WTC11 (cell line): ENCODE measurements at regions not wholly inside any gene's neighbourhood (a gene's known extent, or its start where the extent isn't known, plus 50 kb on each side); places are given as distances from the start of the nearest gene placed in this dataset.

Experiments
- CREM ChIP-seq: sonication (generic); formaldehyde crosslinking; IDR thresholded peaks from 2 replicates; pipeline ENCODE4 v1.8.1; 2022; ENCODE audit warnings: mild to moderate bottlenecking, missing genetic modification reagents, moderate library complexity
- ESRRA ChIP-seq: sonication (generic); formaldehyde crosslinking; IDR thresholded peaks from 2 replicates; pipeline ENCODE4 v1.8.1; 2022; ENCODE audit warnings: mild to moderate bottlenecking, missing genetic modification reagents, borderline replicate concordance
- IRF2 ChIP-seq: sonication (generic); formaldehyde crosslinking; IDR thresholded peaks from 2 replicates; pipeline ENCODE4 v1.8.0; 2022; ENCODE audit warnings: low read depth, missing genetic modification reagents, borderline replicate concordance
- NR2C2 ChIP-seq: sonication (generic); formaldehyde crosslinking; IDR thresholded peaks from 2 replicates; pipeline ENCODE4 v1.8.0; 2022; ENCODE audit warnings: mild to moderate bottlenecking, missing genetic modification reagents
- TF ChIP-seq, protein P1 (sequence below): fragments of 200-600 bp; IDR thresholded peaks from 2 replicates; pipeline ENCODE4 v1.8.0; 2022; ENCODE audit warnings: antibody characterized with exemption
- TF ChIP-seq, protein P2 (sequence below): sonication (generic); formaldehyde crosslinking; IDR thresholded peaks from 2 replicates; pipeline ENCODE4 v1.8.1; 2023; ENCODE audit warnings: mild to moderate bottlenecking, moderate library complexity, missing genetic modification reagents

DNA sequence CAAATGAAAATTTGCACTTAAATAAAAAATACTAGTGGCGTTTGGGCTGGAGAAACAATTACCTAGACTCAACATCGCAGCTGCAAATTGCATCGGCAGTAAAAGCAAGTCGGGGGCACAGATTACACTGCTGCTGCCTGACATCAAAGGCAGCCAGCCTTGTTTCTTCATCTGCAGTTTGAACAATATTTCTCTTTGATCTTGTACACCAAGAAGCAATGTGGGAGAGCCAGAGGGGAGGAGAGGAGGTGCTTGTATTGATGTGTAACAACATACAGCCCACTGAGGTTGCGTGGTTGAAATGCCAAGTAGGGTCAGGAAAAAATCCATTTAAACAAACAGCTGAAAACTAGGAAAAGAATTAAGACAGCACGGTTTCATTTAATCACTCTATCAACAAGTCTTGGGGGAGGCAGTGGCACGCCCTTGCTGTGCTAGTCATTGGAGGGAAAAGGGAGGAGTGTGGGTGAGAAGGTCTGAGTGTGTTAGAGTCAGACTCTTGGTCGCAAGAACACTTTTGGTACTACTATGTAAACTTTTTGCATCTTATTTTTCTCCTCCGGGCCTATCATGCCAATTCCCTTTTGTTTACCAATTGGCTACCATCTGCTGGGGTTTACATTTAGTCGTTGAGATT is 456.5 kb downstream of the OMA1 start:
- TF ChIP-seq CREM (CRISPR knock-in tag) (no peak), ESRRA (CRISPR knock-in tag) (no peak), IRF2 (CRISPR knock-in tag) (no peak), NR2C2 (CRISPR knock-in tag) (no peak)
- TF ChIP-seq, protein P1, sequence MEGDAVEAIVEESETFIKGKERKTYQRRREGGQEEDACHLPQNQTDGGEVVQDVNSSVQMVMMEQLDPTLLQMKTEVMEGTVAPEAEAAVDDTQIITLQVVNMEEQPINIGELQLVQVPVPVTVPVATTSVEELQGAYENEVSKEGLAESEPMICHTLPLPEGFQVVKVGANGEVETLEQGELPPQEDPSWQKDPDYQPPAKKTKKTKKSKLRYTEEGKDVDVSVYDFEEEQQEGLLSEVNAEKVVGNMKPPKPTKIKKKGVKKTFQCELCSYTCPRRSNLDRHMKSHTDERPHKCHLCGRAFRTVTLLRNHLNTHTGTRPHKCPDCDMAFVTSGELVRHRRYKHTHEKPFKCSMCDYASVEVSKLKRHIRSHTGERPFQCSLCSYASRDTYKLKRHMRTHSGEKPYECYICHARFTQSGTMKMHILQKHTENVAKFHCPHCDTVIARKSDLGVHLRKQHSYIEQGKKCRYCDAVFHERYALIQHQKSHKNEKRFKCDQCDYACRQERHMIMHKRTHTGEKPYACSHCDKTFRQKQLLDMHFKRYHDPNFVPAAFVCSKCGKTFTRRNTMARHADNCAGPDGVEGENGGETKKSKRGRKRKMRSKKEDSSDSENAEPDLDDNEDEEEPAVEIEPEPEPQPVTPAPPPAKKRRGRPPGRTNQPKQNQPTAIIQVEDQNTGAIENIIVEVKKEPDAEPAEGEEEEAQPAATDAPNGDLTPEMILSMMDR: no peak
- TF ChIP-seq, protein P2, sequence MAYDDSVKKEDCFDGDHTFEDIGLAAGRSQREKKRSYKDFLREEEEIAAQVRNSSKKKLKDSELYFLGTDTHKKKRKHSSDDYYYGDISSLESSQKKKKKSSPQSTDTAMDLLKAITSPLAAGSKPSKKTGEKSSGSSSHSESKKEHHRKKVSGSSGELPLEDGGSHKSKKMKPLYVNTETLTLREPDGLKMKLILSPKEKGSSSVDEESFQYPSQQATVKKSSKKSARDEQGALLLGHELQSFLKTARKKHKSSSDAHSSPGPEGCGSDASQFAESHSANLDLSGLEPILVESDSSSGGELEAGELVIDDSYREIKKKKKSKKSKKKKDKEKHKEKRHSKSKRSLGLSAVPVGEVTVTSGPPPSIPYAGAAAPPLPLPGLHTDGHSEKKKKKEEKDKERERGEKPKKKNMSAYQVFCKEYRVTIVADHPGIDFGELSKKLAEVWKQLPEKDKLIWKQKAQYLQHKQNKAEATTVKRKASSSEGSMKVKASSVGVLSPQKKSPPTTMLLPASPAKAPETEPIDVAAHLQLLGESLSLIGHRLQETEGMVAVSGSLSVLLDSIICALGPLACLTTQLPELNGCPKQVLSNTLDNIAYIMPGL (CRISPR knock-in tag): no peak
